ENCODE measurements at regions not wholly inside any gene's neighbourhood (a gene's known extent, or its start where the extent isn't known, plus 50 kb on each side); places are given as distances from the start of the nearest gene placed in this dataset.

GRCh38 chr20:60780388-60781025, 471.6 kb upstream of the CDH4 start:
- DNase-seq (ENCODE audit: low read depth), result no peak
- H3K27ac Mint-ChIP-seq (ENCODE audit: unreplicated experiment), result no peak overlapping the region
- no peaks in the 10 kb centered on the region for H3K4me1 Mint-ChIP-seq (ENCODE audit: low read depth, unreplicated experiment)
- Histone ChIP-seq H3K4me2 (ENCODE audit: low read length) (no peak overlapping the region), H3K4me1 (ENCODE audit: insufficient read depth, low read length) (no peaks in the 10 kb centered on the region), H3K27me3 (ENCODE audit: insufficient read depth, low read length) (no peaks in the 10 kb centered on the region), H4K20me1 (ENCODE audit: insufficient read depth, low read length) (no peaks in the 10 kb centered on the region), H3K4me3 (ENCODE audit: insufficient read depth, low read depth, low read length) (no peak overlapping the region), H3K79me2 (ENCODE audit: insufficient read depth, low read length) (no peaks in the 10 kb centered on the region), H3K27ac (ENCODE audit: low read depth, low read length) (no peak overlapping the region), H3K9me3 (ENCODE audit: insufficient read depth, low read depth, low read length) (no peaks in the 10 kb centered on the region), H2AFZ (ENCODE audit: low read depth, low read length) (no peak overlapping the region), H3K36me3 (ENCODE audit: insufficient read depth, low read length) (no peaks in the 10 kb centered on the region), H3K9ac (ENCODE audit: low read length) (no peak overlapping the region)
- no peak for FAIRE-seq
- H3K9me3 Mint-ChIP-seq (ENCODE audit: unreplicated experiment), result peaks cover 4% of the 10 kb centered on the region
- TF ChIP-seq EZH2 (IDR thresholded peaks at IDR 0.05; ENCODE audit: insufficient read depth, low read length) (no peak), CTCF (IDR thresholded peaks at IDR 0.05; ENCODE audit: insufficient read depth, low read depth, low read length) (no peak)
- peaks cover 16% of the 10 kb centered on the region for H3K27me3 Mint-ChIP-seq (ENCODE audit: low read depth, unreplicated experiment)
- no peaks in the 10 kb centered on the region for H3K36me3 Mint-ChIP-seq (ENCODE audit: low read depth, unreplicated experiment)
- no peak overlapping the region for H3K4me3 Mint-ChIP-seq (ENCODE audit: unreplicated experiment)

GRCh38 chr20:60782959-60783625, 469.0 kb upstream of the CDH4 start:
- no peak for FAIRE-seq
- H3K9me3 Mint-ChIP-seq (ENCODE audit: unreplicated experiment), result peaks cover 4% of the 10 kb centered on the region
- H3K4me3 Mint-ChIP-seq (ENCODE audit: unreplicated experiment), result no peak overlapping the region

More at GRCh38 chr20:60782959-60783625, 469.0 kb upstream of the CDH4 start:
- H2AFZ ChIP-seq (ENCODE audit: low read depth, low read length), result no peak overlapping the region
- Mint-ChIP-seq H3K36me3 (ENCODE audit: low read depth, unreplicated experiment) (no peaks in the 10 kb centered on the region), H3K27ac (ENCODE audit: unreplicated experiment) (no peak overlapping the region), H3K27me3 (ENCODE audit: low read depth, unreplicated experiment) (peaks cover 15% of the 10 kb centered on the region), H3K4me1 (ENCODE audit: low read depth, unreplicated experiment) (peaks cover 3% of the 10 kb centered on the region)
- DNase-seq (ENCODE audit: low read depth), result no peak
- no peak overlapping the region for H3K27ac ChIP-seq (ENCODE audit: low read depth, low read length)
- H3K9ac ChIP-seq (ENCODE audit: low read length), result no peak overlapping the region
- H3K36me3 ChIP-seq (ENCODE audit: insufficient read depth, low read length), result no peaks in the 10 kb centered on the region
- H3K4me3 ChIP-seq (ENCODE audit: insufficient read depth, low read depth, low read length), result no peak overlapping the region
- H3K4me1 ChIP-seq (ENCODE audit: insufficient read depth, low read length), result no peaks in the 10 kb centered on the region
- H3K4me2 ChIP-seq (ENCODE audit: low read length), result no peak overlapping the region
- no peak for TF ChIP-seq CTCF (IDR thresholded peaks at IDR 0.05; ENCODE audit: insufficient read depth, low read depth, low read length)
- no peak for TF ChIP-seq EZH2 (IDR thresholded peaks at IDR 0.05; ENCODE audit: insufficient read depth, low read length)
- H3K79me2 ChIP-seq (ENCODE audit: insufficient read depth, low read length), result no peaks in the 10 kb centered on the region
- no peaks in the 10 kb centered on the region for H4K20me1 ChIP-seq (ENCODE audit: insufficient read depth, low read length)
- H3K27me3 ChIP-seq (ENCODE audit: insufficient read depth, low read length), result no peaks in the 10 kb centered on the region
- no peaks in the 10 kb centered on the region for H3K9me3 ChIP-seq (ENCODE audit: insufficient read depth, low read depth, low read length)

All from astrocyte (in vitro differentiated cells and primary cell).